Motor neuron (in vitro differentiated cells): ENCODE measurements at regions not wholly inside any gene's neighbourhood (a gene's known extent, or its start where the extent isn't known, plus 50 kb on each side); places are given as distances from the start of the nearest gene placed in this dataset.
A peak's percentile ranks its signal among the peaks of the same experiment; 100 is the strongest.

ENCODE experiments used
- ATAC-seq, 8 experiments: fragments of 200-7000 bp; cut with Tn5 transposase; replicated peaks in 6 of 8; 2 replicates each; pipeline ENCODE4 v1.8.0; 2021; ENCODE audit warnings: mild to moderate bottlenecking in 8 of 8, moderate library complexity in 8 of 8
- H3K27ac ChIP-seq, 2 donors: fragments of 250-450 bp; sonication (Bioruptor Pico); 2 replicates each; pipeline ENCODE4 v1.9.0; 2021; ENCODE audit warnings: antibody characterized with exemption in 2 of 2, mild to moderate bottlenecking in 2 of 2, moderate library complexity in 1 of 2
- H3K4me1 ChIP-seq, 2 donors: fragments of 250-450 bp; sonication (Bioruptor Pico); replicated peaks in 1 of 2; 2 replicates each; pipeline ENCODE4 v1.6.1; 2021; ENCODE audit warnings: antibody characterized with exemption in 2 of 2, mild to moderate bottlenecking in 2 of 2, moderate library complexity in 1 of 2
- H3K4me3 ChIP-seq, 5 donors: fragments of 250-450 bp; sonication (Bioruptor Pico); 2 replicates each; pipeline ENCODE4 v1.9.0; 2021; ENCODE audit warnings: antibody characterized with exemption in 5 of 5, mild to moderate bottlenecking in 5 of 5, moderate library complexity in 4 of 5
- WGBS, 10 experiments: fragments of 450-650 bp; shearing (Covaris generic); methylation state at CpG; one replicate each; pipeline ENCODE4 v1.0.0; 2022; 5-methylcytosine and 5-hydroxymethylcytosine counted together
- in situ Hi-C, 9 experiments: fragments of 400-800 bp; cut with MboI; loops; one replicate each; pipeline ENCODE4 v1.15.0; 2021; ENCODE audit warnings: low sequenced_read_pairs in 9 of 9, low pct_unique_long_range_greater_than_20kb in 2 of 9; ENCODE audit not compliant: unreplicated experiment in 9 of 9

DNA sequence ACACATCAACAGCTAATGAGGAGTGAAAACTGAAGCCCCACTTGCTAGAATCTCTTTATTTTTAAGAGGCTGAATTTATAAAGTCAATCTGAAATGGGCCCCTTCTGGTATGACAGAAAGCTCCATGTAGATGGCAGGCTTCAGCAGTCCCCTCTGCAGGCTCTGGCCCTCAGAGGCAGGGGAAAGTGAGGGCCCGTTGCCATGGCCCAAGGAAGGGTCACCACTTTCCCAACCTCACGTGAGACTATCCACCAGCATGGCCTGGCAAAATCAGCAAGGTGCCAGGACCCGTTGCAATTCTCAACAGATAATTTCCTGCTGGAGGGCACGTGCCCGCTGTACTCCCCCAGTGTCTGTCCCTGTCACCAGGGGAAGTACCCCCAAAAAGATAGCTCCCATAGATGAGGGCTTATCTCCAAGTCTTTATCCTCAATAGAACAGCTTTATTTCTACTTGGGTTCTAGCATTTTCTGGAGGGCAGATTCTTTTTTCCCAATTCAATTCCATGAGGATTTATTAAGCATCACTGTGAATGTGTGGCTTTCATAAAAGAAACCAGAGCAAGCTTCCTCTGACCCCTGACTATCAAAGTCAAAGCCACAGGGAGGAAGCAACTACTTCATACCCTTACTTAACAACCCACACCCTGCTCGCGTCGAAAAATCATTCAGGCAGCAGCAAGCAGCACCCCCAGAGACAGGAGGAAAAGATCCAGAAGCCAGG is 85.4 kb upstream of the FSTL4 start:
- Histone ChIP-seq H3K4me1 (peaks cover 0 to 2% of the 10 kb centered on the region in 2 donors), H3K4me3 (no peak overlapping the region), H3K27ac (no peak overlapping the region)
- in situ Hi-C loops, result no loop called here
- 0 to 94% (median 60%) methylated on average over 1 to 4 of the region's 8 CpGs; no CpG with 5 or more reads in 3 of the 10 experiments for WGBS, 10 experiments
- ATAC-seq, result no peak

DNA sequence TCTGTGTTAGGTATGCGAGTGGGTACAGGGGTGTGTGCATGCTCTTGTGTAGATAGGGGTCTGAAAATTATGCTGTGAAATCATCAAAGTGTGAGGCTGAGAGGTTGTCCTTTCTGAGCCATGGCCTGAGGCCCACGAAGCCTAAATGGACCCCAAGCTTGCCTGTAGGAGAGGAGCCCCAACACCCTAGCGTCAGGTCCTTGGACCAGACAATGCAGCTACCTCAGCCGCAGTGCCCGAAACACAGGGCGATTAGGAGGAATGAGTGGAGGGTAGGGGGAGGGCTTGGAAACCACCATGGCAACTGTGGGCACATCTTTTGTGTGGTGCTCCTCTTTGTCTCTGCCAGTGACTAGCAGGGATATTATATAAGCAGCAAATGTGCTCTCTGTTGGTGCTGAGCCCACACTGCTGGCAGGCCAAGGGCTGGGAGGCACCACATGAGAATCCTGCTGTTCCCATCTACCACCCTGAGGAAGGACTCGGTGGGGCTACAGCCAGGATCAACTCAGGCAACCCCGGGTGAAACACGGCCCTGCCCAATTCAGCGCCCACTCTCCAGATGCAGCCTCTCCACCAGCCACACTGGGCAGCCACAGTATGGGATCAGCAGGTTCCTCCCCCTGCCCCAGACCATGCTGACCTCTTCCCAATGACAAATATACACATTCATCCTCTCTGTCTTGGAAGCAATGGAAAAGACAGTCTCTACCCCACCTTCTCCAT is 84.6 kb upstream of the FSTL4 start:
- peak in 3 of 8 experiments; percentile 36 to 97 (median 36) for ATAC-seq
- Histone ChIP-seq H3K4me3 (no peak overlapping the region), H3K27ac (no peak overlapping the region), H3K4me1 (no peaks in the 10 kb centered on the region)
- in situ Hi-C loops, result no loop called here
- 28 to 100% (median 83%) methylated on average over 1 to 6 of the region's 10 CpGs; no CpG with 5 or more reads in 2 of the 10 experiments for WGBS, 10 experiments

DNA sequence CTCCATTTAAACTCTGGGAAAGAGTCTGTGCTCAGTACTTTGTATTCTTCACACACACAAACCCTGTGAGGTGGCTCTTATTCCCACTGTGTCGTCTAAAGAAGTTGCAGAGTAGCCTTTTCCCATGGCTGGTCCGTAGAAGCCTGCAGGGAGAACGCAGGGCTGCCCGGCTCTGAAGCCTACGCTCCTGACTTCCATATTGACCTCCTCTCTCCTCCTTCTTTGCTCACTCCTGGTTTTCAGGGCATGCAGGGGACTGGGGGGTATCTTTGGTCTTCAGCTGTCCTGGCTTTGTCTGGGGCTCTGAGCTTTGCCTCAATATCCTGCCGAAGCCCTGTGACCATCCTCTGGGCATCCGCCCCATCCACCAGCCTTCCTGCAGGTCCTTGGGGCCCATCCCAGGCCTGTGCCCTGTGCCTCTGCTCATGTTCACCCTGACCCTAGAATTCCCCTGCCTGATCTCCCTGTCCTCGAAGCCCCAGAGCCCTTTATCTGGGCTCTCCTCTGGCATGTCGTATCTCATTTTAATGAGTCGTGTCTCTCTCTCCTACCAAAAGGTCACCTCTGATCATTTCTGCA is 83.8 kb upstream of the FSTL4 start:
- no peak for ATAC-seq
- in situ Hi-C loops, result no loop called here
- Histone ChIP-seq H3K4me1 (no peaks in the 10 kb centered on the region), H3K4me3 (no peak overlapping the region), H3K27ac (no peak overlapping the region)
- 19 to 78% (median 54%) methylated on average over 1 to 7 of the region's 10 CpGs; no CpG with 5 or more reads in 2 of the 10 experiments for WGBS, 10 experiments

DNA sequence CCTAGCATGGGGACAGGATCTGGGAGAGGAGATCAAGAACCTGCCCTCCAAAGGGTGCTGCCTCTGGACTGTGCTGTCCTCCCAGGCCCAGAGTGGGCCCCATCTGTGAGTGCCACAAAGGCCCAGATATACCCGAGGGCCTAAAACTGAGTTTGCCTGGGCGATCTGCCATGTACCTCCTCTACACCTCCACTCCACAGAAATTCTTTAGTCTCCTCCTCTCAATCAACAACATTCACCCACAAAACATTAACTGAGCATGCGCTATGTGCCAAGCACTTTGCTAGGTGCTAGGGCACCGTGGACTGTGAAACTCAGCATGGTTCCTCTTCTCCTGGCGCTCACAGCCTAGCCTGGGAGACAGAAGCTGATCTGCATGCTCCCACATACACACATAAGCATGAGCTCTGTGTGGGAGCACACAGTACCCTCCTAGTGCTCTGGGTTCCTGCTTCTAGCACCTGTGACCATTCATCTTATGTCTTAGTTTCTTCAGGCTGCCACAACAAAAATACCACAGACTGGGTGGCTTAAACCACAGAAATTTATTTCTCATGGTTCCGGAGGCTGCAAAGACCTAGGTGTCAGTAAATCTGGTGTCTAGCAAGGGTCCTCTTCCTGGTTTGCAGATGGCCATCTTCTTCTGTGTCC is 82.0 kb upstream of the FSTL4 start:
- WGBS, 10 experiments, result 0 to 100% (median 80%) methylated on average over 1 to 2 of the region's 6 CpGs; no CpG with 5 or more reads in 5 of the 10 experiments
- no peaks in the 10 kb centered on the region for H3K4me1 ChIP-seq
- no peak overlapping the region for H3K4me3 ChIP-seq
- no peak overlapping the region for H3K27ac ChIP-seq
- in situ Hi-C loops, result no loop called here
- no peak for ATAC-seq

DNA sequence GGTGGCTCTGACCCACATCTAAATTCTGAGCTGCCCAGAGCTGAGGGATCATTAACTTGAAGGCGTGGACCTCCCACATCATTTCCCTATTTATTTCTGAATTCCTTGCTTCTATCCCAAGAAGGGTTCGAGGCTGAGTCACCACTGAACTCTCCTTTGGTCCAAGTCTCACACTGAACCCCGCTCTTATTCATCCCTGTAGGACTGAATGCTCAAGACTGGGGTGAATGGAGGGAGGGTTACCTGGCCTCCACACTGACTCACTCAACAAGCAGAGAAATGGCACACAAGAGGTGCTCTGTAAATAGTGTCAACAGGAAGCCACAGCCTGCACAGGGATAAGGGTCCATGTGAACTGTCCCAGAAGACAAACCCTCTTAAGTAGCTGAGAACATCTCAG is 79.1 kb upstream of the FSTL4 start:
- H3K4me1 ChIP-seq, result no peaks in the 10 kb centered on the region
- H3K27ac ChIP-seq, result no peak overlapping the region
- in situ Hi-C loops, result no loop called here
- H3K4me3 ChIP-seq, result no peak overlapping the region
- peak in 1 of 8 experiments; percentile 41 for ATAC-seq
- WGBS, 10 experiments, result 0 to 71% (median 36%) methylated on average over 1 to 3 of the region's 3 CpGs; no CpG with 5 or more reads in 6 of the 10 experiments

DNA sequence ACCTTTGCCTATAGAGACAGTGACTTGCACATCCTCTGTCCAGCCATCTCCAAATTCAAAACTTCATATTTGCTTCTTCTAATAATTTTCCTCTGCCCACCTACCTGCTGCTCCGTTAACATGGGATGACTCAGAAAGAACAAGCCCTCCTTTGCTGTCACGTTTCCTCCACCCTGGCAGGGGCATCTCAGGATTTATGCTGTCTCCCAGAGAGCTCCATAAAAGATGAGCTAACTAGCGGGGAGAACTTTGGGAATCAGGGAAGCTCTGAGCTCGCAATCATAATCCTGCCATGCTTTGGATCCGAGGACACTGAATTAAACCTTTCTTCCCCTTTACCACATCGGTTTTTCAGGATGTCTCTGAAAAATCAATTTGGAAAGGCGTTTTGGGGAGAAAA is 78.4 kb upstream of the FSTL4 start:
- Histone ChIP-seq H3K27ac (no peak overlapping the region), H3K4me3 (no peak overlapping the region), H3K4me1 (no peaks in the 10 kb centered on the region)
- whole genome bisulfite sequencing, 10 experiments, result 5 to 68% (median 47%) methylated on average over 2 to 7 of the region's 7 CpGs; no CpG with 5 or more reads in 1 of the 10 experiments
- peak in 2 of 8 experiments; percentile 47 to 52 for ATAC-seq
- in situ Hi-C loops, result no loop called here

DNA sequence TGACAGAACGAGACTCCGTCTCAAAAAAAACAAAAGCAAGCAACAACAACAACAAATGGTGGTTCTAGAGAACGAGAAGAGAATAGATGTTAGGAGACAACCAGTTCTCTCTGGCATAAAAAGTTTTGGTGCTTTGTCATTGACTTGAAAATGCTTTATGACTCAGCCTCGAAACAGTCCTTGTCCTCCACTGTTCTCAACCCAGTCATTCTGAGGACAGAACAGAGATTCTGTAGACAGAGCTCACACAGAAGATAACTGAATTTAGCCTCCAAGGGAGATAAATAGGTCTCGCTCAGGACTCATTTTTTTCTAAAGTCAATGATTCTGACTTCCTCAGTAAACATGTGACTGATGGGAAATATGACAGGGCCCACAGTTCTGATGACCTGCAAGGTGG is 76.0 kb upstream of the FSTL4 start:
- Histone ChIP-seq H3K4me3 (no peak overlapping the region), H3K27ac (no peak overlapping the region), H3K4me1 (peaks cover 0 to 2% of the 10 kb centered on the region in 2 donors)
- ATAC-seq, result no peak
- 0 to 100% (median 69%) methylated on average over 1 to 5 of the region's 5 CpGs for WGBS, 10 experiments
- in situ Hi-C loops, result no loop called here

DNA sequence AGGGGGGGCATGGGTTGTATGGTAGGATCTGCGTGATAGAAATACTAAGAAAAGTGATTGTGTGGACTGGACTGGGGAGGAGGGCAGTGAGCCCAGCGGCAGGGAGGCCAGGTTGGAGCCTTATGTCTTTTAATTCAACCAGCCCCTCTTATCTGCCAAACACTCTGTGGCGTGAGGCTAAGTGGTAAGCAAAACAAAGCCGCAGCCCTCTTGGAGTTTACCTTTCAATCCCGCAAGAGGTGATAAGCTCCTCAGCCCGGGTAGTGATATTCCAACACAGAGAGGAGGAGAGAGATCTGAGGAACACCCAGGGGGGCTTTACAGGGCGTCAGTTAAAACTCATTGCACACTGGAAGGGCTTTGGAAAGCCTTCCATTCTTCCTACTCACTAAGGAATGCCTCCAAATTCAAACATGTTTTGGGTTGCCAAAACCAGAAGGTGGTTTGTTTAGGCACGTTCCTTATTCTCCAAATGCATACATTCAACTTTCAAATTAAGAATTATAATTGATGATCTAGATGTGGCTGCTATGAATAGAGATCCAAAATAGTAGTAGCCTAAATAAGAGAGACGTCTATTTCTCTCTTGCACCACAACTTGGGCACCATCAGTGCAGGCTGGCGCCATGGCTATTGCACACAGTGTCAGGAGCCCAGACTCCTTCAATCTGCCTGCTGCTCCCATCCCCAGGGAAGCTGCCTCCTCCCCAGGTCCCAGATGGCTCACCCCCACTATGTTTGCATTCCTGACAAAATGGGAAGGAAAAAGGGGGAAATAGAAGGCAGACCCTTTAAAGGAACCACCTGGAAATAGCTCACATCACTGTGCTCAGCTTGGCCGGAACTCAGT is 75.1 kb upstream of the FSTL4 start:
- in situ Hi-C loops, result no loop called here
- ATAC-seq, result no peak
- H3K4me1 ChIP-seq, result peaks cover 0 to 2% of the 10 kb centered on the region in 2 donors
- H3K4me3 ChIP-seq, result no peak overlapping the region
- 29 to 100% (median 78%) methylated on average over 1 to 9 of the region's 11 CpGs; no CpG with 5 or more reads in 1 of the 10 experiments for WGBS, 10 experiments
- no peak overlapping the region for H3K27ac ChIP-seq

DNA sequence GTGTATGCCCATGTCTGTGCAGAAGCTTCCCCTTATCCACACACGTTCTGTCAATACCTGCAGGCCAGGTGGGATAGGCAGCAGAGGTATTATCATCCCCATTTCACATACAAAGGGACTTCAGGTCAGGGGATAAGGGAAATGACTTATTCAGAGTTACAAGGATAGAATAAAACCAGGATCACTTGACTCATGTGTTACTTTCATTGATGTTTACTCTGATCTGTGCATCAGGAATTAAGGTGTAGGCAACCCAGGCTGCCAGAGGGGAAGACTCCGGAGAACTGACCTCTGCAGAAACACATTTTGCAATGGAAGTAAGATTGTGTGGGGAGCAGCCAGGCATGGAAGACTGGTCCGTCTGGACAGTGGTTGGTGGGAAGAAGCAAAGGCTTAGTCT is 74.2 kb upstream of the FSTL4 start:
- H3K27ac ChIP-seq, result no peak overlapping the region
- no peak overlapping the region for H3K4me3 ChIP-seq
- in situ Hi-C loops, result no loop called here
- ATAC-seq, result no peak
- 0 to 63% (median 43%) methylated on average over 1 to 3 of the region's 3 CpGs; no CpG with 5 or more reads in 2 of the 10 experiments for WGBS, 10 experiments
- peaks cover 0 to 2% of the 10 kb centered on the region in 2 donors for H3K4me1 ChIP-seq

DNA sequence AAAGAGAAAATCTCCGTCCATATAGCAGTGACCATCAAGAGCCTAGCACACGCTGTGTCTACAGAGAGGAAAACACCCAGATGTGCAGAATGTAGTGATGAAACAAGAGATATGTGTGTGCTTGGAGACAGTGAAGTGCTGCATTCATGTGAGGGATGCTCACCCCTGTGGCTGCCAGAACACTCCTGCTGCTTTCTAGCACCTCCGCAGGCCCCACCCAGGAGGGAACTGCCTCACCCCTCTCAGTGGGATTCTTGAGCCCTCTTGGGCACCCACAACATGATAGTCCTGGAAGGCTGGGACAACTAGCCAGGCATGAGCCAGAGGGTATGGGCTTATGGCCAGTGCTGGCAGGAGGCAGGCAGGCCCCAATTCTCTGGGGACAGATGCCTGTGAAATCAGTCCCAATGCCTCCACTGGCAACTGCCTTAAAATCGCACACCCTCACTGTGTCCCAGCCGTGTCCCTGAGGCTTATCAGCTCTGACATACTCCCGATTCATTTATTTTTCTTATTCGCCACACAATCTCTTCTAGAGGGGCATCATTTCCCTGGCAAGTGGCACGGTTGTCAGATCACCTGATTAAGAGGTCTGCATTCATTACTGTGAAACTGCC is 73.2 kb upstream of the FSTL4 start:
- ATAC-seq, result peak in 1 of 8 experiments; percentile 24
- in situ Hi-C loops, result no loop called here
- 0 to 67% (median 37%) methylated on average over 1 to 6 of the region's 8 CpGs; no CpG with 5 or more reads in 5 of the 10 experiments for WGBS, 10 experiments
- Histone ChIP-seq H3K27ac (no peak overlapping the region), H3K4me1 (peaks cover 0 to 2% of the 10 kb centered on the region in 2 donors), H3K4me3 (no peak overlapping the region)

DNA sequence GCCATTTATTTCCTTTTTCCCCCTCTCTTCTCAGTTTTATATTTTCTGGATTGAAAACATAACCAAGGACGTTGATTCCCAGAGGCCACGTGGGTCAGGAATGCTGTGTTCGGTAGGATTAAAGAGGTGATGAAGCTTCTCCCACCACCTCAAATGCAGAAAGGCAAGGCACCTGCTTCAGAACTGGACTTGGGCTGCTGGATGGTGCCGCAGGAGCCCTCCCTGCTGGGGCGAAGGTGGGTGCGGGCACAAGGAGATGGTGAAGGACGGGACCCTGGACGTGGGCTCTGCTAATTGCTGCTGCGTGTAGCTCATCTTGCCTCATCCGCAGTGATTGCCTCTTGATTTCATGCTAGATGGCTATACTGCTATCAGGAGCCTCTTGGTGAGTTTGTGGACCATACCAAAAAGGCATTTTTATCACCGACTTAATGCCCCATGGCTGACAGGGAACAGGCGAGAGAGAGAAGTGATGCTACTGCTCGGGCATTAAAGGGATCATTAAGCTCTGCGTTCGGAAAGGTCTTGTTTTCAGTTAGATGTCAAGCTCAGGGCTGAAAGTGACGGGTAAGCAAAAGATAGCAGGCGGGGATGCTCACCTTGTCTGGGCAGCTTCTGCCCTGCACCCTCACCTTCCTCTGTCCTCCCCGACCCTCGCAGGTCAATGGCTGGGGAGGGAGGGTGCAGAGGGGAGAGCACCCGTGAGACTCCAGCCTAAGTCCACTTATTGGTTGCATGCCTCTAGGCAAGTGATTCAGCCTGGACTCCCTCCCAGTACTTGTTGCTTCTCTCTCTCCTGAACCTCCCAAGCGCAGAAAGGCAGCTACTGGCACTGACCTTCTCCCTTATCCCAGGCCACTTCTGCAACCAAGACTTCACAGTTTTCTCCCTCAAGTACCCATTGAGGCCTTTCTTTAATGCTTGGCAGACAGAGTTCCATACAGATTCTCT is 71.6 kb upstream of the FSTL4 start:
- Histone ChIP-seq H3K27ac (no peak overlapping the region), H3K4me3 (no peak overlapping the region), H3K4me1 (peaks cover 0 to 2% of the 10 kb centered on the region in 2 donors)
- in situ Hi-C loops, result no loop called here
- ATAC-seq, result peak in 2 of 8 experiments; percentile 35 to 85
- 33 to 100% (median 77%) methylated on average over 1 to 12 of the region's 21 CpGs; no CpG with 5 or more reads in 1 of the 10 experiments for WGBS, 10 experiments
